Sigmoid colon (tissue), 4 donors: ENCODE measurements at regions not wholly inside any gene's neighbourhood (a gene's known extent, or its start where the extent isn't known, plus 50 kb on each side); places are given as distances from the start of the nearest gene placed in this dataset.

ENCODE experiments used
- CTCF ChIP-seq, 4 experiments: fragments of 450-650 bp in 3 of 4; fragments of 200-600 bp in 1 of 4; IDR thresholded peaks; one replicate each; pipeline ENCODE4 v1.5.1; 2016 to 2019; ENCODE audit warnings: antibody characterized with exemption in 4 of 4, mild to moderate bottlenecking in 3 of 4, moderate library complexity in 2 of 4
- EP300 ChIP-seq, 4 donors: sonication (generic); formaldehyde crosslinking; IDR thresholded peaks; one replicate each; pipeline ENCODE4 v1.6.1; 2017; ENCODE audit warnings: antibody characterized with exemption in 4 of 4
- POLR2A ChIP-seq, 2 donors: fragments of 450-650 bp; IDR thresholded peaks; one replicate each; pipeline ENCODE4 v1.6.1; 2016; ENCODE audit warnings: antibody characterized with exemption in 2 of 2, mild to moderate bottlenecking in 2 of 2, moderate library complexity in 2 of 2
- POLR2AphosphoS5 ChIP-seq, 4 donors: sonication (generic); formaldehyde crosslinking; IDR thresholded peaks; one replicate each; pipeline ENCODE4 v1.6.1; 2017; ENCODE audit warnings: antibody characterized with exemption in 4 of 4

GRCh38 chr2:83364264-83364663 lies 1094.8 kb downstream of the SUCLG1 start:
- TF ChIP-seq CTCF (IDR thresholded peaks at IDR 0.05) (no peak), POLR2A (IDR thresholded peaks at IDR 0.05) (no peak), EP300 (IDR thresholded peaks at IDR 0.05) (no peak), POLR2AphosphoS5 (IDR thresholded peaks at IDR 0.05) (no peak)
